HepG2 (cell line): ENCODE measurements at regions not wholly inside any gene's neighbourhood (a gene's known extent, or its start where the extent isn't known, plus 50 kb on each side); places are given as distances from the start of the nearest gene placed in this dataset.

Experiments used
- BHLHE40 ChIP-seq: IDR thresholded peaks from 2 replicates; pipeline ENCODE4 v1.6.1; 2011; ENCODE audit warnings: low read length, improper control_type of control experiment
- FOXM1 ChIP-seq: sonication (generic); formaldehyde crosslinking; IDR thresholded peaks from 2 replicates; pipeline ENCODE4 v1.5.0; 2020; ENCODE audit warnings: missing genetic modification reagents
- FOXP1 ChIP-seq, 2 experiments: fragments of 450-650 bp in 1 of 2; IDR thresholded peaks; 2 replicates each; pipeline ENCODE4 v1.6.1; 2017 to 2018; ENCODE audit warnings: antibody characterized with exemption in 1 of 2
- HIC2 ChIP-seq: sonication (generic); formaldehyde crosslinking; IDR thresholded peaks from 2 replicates; pipeline ENCODE4 v1.9.0; 2022; ENCODE audit warnings: low read depth, missing genetic modification reagents
- HNF4A ChIP-seq: sonication (generic); formaldehyde crosslinking; IDR thresholded peaks from 2 replicates; pipeline ENCODE4 v1.4.0; 2020; ENCODE audit warnings: missing genetic modification reagents
- ISL2 ChIP-seq: sonication (generic); formaldehyde crosslinking; IDR thresholded peaks from 2 replicates; pipeline ENCODE4 v1.5.0; 2020; ENCODE audit warnings: missing genetic modification reagents
- MLLT10 ChIP-seq: sonication (generic); formaldehyde crosslinking; IDR thresholded peaks from 2 replicates; pipeline ENCODE4 v1.4.0; 2020; ENCODE audit warnings: missing genetic modification reagents
- RXRA ChIP-seq: sonication (generic); formaldehyde crosslinking; IDR thresholded peaks from 2 replicates; pipeline ENCODE4 v1.5.1; 2020; ENCODE audit warnings: missing genetic modification reagents
- SAP130 ChIP-seq: IDR thresholded peaks from 2 replicates; pipeline ENCODE4 v1.6.1; 2016; ENCODE audit warnings: low read depth
- SNAPC2 ChIP-seq: sonication (generic); formaldehyde crosslinking; IDR thresholded peaks from 2 replicates; pipeline ENCODE4 v1.8.1; 2022; ENCODE audit warnings: mild to moderate bottlenecking, missing genetic modification reagents
- SOX13 ChIP-seq, 3 experiments: fragments of 450-650 bp in 1 of 3; sonication (generic) in 1 of 3; formaldehyde crosslinking in 1 of 3; IDR thresholded peaks in 2 of 3; conservative IDR thresholded peaks in 1 of 3; 2 replicates each; pipeline versions ENCODE4 v1.5.0 to v1.6.1; 2016 to 2020; ENCODE audit warnings: antibody characterized with exemption in 1 of 3, mild to moderate bottlenecking in 1 of 3, missing compliant biosample characterization in 1 of 3, missing genetic modification reagents in 1 of 3, moderate library complexity in 1 of 3
- SOX5 ChIP-seq: IDR thresholded peaks from 2 replicates; pipeline ENCODE4 v1.6.1; 2016; ENCODE audit warnings: borderline replicate concordance
- TCF12 ChIP-seq, 2 experiments: fragments of 450-650 bp in 1 of 2; sonication (generic) in 1 of 2; formaldehyde crosslinking in 1 of 2; IDR thresholded peaks; 2 replicates each; pipeline versions ENCODE4 v1.6.1 to v1.8.0; 2017 to 2022; ENCODE audit warnings: antibody characterized with exemption in 1 of 2, mild to moderate bottlenecking in 1 of 2, missing genetic modification reagents in 1 of 2, moderate library complexity in 1 of 2
- ZFAT ChIP-seq: sonication (generic); formaldehyde crosslinking; conservative IDR thresholded peaks from 2 replicates; pipeline ENCODE4 v1.8.1; 2023; ENCODE audit warnings: missing genetic modification reagents, inconsistent platforms
- ZNF251 ChIP-seq: sonication (generic); formaldehyde crosslinking; IDR thresholded peaks from 2 replicates; pipeline ENCODE4 v1.9.0; 2021; ENCODE audit warnings: mild to moderate bottlenecking, missing genetic modification reagents
- ZNF296 ChIP-seq: sonication (generic); formaldehyde crosslinking; conservative IDR thresholded peaks from 2 replicates; pipeline ENCODE4 v1.5.0; 2020; ENCODE audit warnings: mild to moderate bottlenecking, missing genetic modification reagents
- ZNF747 ChIP-seq: sonication (generic); formaldehyde crosslinking; IDR thresholded peaks from 2 replicates; pipeline ENCODE4 v1.8.1; 2023; ENCODE audit warnings: missing genetic modification reagents, mild to moderate bottlenecking, borderline replicate concordance
- ZSCAN25 ChIP-seq: sonication (generic); formaldehyde crosslinking; IDR thresholded peaks from 2 replicates; pipeline ENCODE4 v1.8.0; 2022; ENCODE audit warnings: mild to moderate bottlenecking, missing genetic modification reagents
- TF ChIP-seq, protein P1 (sequence below): IDR thresholded peaks from 2 replicates; pipeline ENCODE4 v1.4.0; 2020; ENCODE audit warnings: mild to moderate bottlenecking, missing genetic modification reagents
- TF ChIP-seq, protein P2 (sequence below): sonication (generic); formaldehyde crosslinking; IDR thresholded peaks from 2 replicates; pipeline ENCODE4 v1.8.0; 2022; ENCODE audit warnings: low read depth, missing genetic modification reagents
- TF ChIP-seq, protein P3 (sequence below): sonication (generic); formaldehyde crosslinking; conservative IDR thresholded peaks from 2 replicates; pipeline ENCODE4 v1.8.0; 2022; ENCODE audit warnings: low read depth, missing genetic modification reagents
- TF ChIP-seq, protein P4 (sequence below), 2 experiments: fragments of 450-650 bp in 1 of 2; sonication (generic) in 1 of 2; formaldehyde crosslinking; IDR thresholded peaks; 2 replicates each; pipeline versions ENCODE4 v1.5.0 to v1.8.0; 2020 to 2022; ENCODE audit warnings: mild to moderate bottlenecking in 1 of 2, missing genetic modification reagents in 1 of 2

- no peak for TF ChIP-seq SOX13 (IDR thresholded peaks at IDR 0.05)
- TF ChIP-seq SOX13 (CRISPR knock-in tag; conservative IDR thresholded peaks at IDR 0.05 in 1 of 2, IDR thresholded peaks at IDR 0.05 in 1 of 2) = peak in 1 of 2 experiments; percentile 40; a peak in 1 of 4 replicates
- TF ChIP-seq SAP130 (CRISPR knock-in tag) = peak; percentile 60
- TF ChIP-seq, protein P1, sequence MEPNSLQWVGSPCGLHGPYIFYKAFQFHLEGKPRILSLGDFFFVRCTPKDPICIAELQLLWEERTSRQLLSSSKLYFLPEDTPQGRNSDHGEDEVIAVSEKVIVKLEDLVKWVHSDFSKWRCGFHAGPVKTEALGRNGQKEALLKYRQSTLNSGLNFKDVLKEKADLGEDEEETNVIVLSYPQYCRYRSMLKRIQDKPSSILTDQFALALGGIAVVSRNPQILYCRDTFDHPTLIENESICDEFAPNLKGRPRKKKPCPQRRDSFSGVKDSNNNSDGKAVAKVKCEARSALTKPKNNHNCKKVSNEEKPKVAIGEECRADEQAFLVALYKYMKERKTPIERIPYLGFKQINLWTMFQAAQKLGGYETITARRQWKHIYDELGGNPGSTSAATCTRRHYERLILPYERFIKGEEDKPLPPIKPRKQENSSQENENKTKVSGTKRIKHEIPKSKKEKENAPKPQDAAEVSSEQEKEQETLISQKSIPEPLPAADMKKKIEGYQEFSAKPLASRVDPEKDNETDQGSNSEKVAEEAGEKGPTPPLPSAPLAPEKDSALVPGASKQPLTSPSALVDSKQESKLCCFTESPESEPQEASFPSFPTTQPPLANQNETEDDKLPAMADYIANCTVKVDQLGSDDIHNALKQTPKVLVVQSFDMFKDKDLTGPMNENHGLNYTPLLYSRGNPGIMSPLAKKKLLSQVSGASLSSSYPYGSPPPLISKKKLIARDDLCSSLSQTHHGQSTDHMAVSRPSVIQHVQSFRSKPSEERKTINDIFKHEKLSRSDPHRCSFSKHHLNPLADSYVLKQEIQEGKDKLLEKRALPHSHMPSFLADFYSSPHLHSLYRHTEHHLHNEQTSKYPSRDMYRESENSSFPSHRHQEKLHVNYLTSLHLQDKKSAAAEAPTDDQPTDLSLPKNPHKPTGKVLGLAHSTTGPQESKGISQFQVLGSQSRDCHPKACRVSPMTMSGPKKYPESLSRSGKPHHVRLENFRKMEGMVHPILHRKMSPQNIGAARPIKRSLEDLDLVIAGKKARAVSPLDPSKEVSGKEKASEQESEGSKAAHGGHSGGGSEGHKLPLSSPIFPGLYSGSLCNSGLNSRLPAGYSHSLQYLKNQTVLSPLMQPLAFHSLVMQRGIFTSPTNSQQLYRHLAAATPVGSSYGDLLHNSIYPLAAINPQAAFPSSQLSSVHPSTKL (CRISPR knock-in tag) = peak; percentile 20; the same call in 1 of the 2 replicates
- TF ChIP-seq ZNF296 (CRISPR knock-in tag) = no peak
- no peak for TF ChIP-seq SNAPC2
- no peak for TF ChIP-seq BHLHE40
- TF ChIP-seq, protein P2, sequence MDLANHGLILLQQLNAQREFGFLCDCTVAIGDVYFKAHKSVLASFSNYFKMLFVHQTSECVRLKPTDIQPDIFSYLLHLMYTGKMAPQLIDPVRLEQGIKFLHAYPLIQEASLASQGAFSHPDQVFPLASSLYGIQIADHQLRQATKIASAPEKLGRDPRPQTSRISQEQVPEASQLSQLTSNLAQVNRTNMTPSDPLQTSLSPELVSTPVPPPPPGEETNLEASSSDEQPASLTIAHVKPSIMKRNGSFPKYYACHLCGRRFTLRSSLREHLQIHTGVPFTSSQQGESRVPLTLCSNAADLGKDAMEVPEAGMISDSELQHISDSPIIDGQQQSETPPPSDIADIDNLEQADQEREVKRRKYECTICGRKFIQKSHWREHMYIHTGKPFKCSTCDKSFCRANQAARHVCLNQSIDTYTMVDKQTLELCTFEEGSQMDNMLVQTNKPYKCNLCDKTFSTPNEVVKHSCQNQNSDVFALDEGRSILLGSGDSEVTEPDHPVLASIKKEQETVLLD = no peak
- TF ChIP-seq, protein P3, sequence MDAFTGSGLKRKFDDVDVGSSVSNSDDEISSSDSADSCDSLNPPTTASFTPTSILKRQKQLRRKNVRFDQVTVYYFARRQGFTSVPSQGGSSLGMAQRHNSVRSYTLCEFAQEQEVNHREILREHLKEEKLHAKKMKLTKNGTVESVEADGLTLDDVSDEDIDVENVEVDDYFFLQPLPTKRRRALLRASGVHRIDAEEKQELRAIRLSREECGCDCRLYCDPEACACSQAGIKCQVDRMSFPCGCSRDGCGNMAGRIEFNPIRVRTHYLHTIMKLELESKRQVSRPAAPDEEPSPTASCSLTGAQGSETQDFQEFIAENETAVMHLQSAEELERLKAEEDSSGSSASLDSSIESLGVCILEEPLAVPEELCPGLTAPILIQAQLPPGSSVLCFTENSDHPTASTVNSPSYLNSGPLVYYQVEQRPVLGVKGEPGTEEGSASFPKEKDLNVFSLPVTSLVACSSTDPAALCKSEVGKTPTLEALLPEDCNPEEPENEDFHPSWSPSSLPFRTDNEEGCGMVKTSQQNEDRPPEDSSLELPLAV = no peak
- TF ChIP-seq SOX5 (CRISPR knock-in tag) = peak; percentile 29; the same call in 1 of the 2 replicates
- TF ChIP-seq ZSCAN25 = no peak
- no peak for TF ChIP-seq FOXM1 (CRISPR knock-in tag)
- no peak for TF ChIP-seq MLLT10 (CRISPR knock-in tag)
- no peak for TF ChIP-seq ISL2 (CRISPR knock-in tag)
- peak; percentile 51 for TF ChIP-seq HNF4A (CRISPR knock-in tag)
- TF ChIP-seq ZNF747 = no peak
- no peak for TF ChIP-seq FOXP1 (IDR thresholded peaks at IDR 0.05)
- peak; percentile 82 for TF ChIP-seq FOXP1 (CRISPR knock-in tag; IDR thresholded peaks at IDR 0.05)
- no peak for TF ChIP-seq HIC2 (CRISPR knock-in tag)
- no peak for TF ChIP-seq ZNF251 (CRISPR knock-in tag)
- no peak for TF ChIP-seq ZFAT (CRISPR knock-in tag)
- no peak for TF ChIP-seq TCF12 (IDR thresholded peaks at IDR 0.05)
- no peak for TF ChIP-seq TCF12 (CRISPR knock-in tag; IDR thresholded peaks at IDR 0.05)
- no peak for TF ChIP-seq RXRA
- TF ChIP-seq, protein P4, sequence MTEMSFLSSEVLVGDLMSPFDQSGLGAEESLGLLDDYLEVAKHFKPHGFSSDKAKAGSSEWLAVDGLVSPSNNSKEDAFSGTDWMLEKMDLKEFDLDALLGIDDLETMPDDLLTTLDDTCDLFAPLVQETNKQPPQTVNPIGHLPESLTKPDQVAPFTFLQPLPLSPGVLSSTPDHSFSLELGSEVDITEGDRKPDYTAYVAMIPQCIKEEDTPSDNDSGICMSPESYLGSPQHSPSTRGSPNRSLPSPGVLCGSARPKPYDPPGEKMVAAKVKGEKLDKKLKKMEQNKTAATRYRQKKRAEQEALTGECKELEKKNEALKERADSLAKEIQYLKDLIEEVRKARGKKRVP (CRISPR knock-in tag; IDR thresholded peaks at IDR 0.05) = no peak
Measured at GRCh38 chr14:89616425-89616824, 199.4 kb upstream of the FOXN3 start (continued).
